ENCODE measurements at regions not wholly inside any gene's neighbourhood (a gene's known extent, or its start where the extent isn't known, plus 50 kb on each side); places are given as distances from the start of the nearest gene placed in this dataset.

GRCh38 chr9:14006386-14007187, 307.4 kb downstream of the NFIB start (continued):
- TF ChIP-seq REST (IDR thresholded peaks at IDR 0.05; ENCODE audit: unreplicated experiment) (no peak), CTCF (conservative IDR thresholded peaks at IDR 0.05; ENCODE audit: low read depth in 2 of 2) (no peak), CREB1 (CRISPR knock-in tag; IDR thresholded peaks at IDR 0.05; ENCODE audit: low read depth) (no peak), JUNB (IDR thresholded peaks at IDR 0.05; ENCODE audit: unreplicated experiment) (no peak)

GRCh38 chr9:14004110-14004509, 309.8 kb downstream of the NFIB start:
- Mint-ChIP-seq H3K4me1 (no peaks in the 10 kb centered on the region), H3K36me3 (ENCODE audit: low read depth) (peaks cover 3% of the 10 kb centered on the region), H3K27ac (no peak overlapping the region), H3K4me3 (no peak overlapping the region), H3K9me3 (peaks cover 6% of the 10 kb centered on the region; the same call in 2 of the 3 replicates), H3K27me3 (ENCODE audit: insufficient read depth, low read depth, poor library complexity) (no peaks in the 10 kb centered on the region)
- H3K4me1 ChIP-seq (ENCODE audit: insufficient read depth), result no peaks in the 10 kb centered on the region
- no peaks in the 10 kb centered on the region for H3K27me3 ChIP-seq (ENCODE audit: insufficient read depth)
- no peak for ATAC-seq
- H4K20me1 ChIP-seq (replicated peaks; ENCODE audit: insufficient read depth), result no peaks in the 10 kb centered on the region
- H2AFZ ChIP-seq, result no peak overlapping the region
- no peak overlapping the region for H3K4me2 ChIP-seq
- no peaks in the 10 kb centered on the region for H3K36me3 ChIP-seq (ENCODE audit: insufficient read depth)
- 0 out of 2 replicates have a peak, but pooled peaks cover 6% of the 10 kb centered on the region for H3K9me2 ChIP-seq (ENCODE audit: insufficient read depth)
- DNase-seq (ENCODE audit: low spot score), result no peak
- no peak overlapping the region for H3K4me3 ChIP-seq
- no peaks in the 10 kb centered on the region for H3K79me2 ChIP-seq (replicated peaks; ENCODE audit: insufficient read depth)
- no peak overlapping the region for H3K27ac ChIP-seq (ENCODE audit: low read depth)
- no peaks in the 10 kb centered on the region for H3F3A ChIP-seq (replicated peaks; ENCODE audit: low read depth)
- no peak for TF ChIP-seq EZH2 (IDR thresholded peaks at IDR 0.05; ENCODE audit: low read depth, unreplicated experiment)
- TF ChIP-seq, protein P1, sequence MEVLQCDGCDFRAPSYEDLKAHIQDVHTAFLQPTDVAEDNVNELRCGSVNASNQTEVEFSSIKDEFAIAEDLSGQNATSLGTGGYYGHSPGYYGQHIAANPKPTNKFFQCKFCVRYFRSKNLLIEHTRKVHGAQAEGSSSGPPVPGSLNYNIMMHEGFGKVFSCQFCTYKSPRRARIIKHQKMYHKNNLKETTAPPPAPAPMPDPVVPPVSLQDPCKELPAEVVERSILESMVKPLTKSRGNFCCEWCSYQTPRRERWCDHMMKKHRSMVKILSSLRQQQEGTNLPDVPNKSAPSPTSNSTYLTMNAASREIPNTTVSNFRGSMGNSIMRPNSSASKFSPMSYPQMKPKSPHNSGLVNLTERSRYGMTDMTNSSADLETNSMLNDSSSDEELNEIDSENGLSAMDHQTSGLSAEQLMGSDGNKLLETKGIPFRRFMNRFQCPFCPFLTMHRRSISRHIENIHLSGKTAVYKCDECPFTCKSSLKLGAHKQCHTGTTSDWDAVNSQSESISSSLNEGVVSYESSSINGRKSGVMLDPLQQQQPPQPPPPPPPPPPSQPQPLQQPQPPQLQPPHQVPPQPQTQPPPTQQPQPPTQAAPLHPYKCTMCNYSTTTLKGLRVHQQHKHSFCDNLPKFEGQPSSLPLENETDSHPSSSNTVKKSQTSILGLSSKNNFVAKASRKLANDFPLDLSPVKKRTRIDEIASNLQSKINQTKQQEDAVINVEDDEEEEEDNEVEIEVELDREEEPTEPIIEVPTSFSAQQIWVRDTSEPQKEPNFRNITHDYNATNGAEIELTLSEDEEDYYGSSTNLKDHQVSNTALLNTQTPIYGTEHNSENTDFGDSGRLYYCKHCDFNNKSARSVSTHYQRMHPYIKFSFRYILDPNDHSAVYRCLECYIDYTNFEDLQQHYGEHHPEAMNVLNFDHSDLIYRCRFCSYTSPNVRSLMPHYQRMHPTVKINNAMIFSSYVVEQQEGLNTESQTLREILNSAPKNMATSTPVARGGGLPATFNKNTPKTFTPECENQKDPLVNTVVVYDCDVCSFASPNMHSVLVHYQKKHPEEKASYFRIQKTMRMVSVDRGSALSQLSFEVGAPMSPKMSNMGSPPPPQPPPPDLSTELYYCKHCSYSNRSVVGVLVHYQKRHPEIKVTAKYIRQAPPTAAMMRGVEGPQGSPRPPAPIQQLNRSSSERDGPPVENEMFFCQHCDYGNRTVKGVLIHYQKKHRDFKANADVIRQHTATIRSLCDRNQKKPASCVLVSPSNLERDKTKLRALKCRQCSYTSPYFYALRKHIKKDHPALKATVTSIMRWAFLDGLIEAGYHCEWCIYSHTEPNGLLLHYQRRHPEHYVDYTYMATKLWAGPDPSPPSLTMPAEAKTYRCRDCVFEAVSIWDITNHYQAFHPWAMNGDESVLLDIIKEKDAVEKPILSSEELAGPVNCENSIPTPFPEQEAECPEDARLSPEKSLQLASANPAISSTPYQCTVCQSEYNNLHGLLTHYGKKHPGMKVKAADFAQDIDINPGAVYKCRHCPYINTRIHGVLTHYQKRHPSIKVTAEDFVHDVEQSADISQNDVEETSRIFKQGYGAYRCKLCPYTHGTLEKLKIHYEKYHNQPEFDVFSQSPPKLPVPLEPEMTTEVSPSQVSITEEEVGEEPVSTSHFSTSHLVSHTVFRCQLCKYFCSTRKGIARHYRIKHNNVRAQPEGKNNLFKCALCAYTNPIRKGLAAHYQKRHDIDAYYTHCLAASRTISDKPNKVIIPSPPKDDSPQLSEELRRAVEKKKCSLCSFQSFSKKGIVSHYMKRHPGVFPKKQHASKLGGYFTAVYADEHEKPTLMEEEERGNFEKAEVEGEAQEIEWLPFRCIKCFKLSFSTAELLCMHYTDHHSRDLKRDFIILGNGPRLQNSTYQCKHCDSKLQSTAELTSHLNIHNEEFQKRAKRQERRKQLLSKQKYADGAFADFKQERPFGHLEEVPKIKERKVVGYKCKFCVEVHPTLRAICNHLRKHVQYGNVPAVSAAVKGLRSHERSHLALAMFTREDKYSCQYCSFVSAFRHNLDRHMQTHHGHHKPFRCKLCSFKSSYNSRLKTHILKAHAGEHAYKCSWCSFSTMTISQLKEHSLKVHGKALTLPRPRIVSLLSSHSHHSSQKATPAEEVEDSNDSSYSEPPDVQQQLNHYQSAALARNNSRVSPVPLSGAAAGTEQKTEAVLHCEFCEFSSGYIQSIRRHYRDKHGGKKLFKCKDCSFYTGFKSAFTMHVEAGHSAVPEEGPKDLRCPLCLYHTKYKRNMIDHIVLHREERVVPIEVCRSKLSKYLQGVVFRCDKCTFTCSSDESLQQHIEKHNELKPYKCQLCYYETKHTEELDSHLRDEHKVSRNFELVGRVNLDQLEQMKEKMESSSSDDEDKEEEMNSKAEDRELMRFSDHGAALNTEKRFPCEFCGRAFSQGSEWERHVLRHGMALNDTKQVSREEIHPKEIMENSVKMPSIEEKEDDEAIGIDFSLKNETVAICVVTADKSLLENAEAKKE (CRISPR knock-in tag; IDR thresholded peaks at IDR 0.05), result no peak
- no peak for TF ChIP-seq EZH2phosphoT487 (IDR thresholded peaks at IDR 0.05; ENCODE audit: unreplicated experiment)
- no peak for TF ChIP-seq ZNF114 (CRISPR knock-in tag; IDR thresholded peaks at IDR 0.05)
- TF ChIP-seq ZNF331 (CRISPR knock-in tag; IDR thresholded peaks at IDR 0.05; ENCODE audit: low read depth), result no peak

Measured in GM23338 (cell line).